ENCODE measurements at regions not wholly inside any gene's neighbourhood (a gene's known extent, or its start where the extent isn't known, plus 50 kb on each side); places are given as distances from the start of the nearest gene placed in this dataset.

- no peak for TF ChIP-seq CTCF (IDR thresholded peaks at IDR 0.05; ENCODE audit: low read length)
- no peak for TF ChIP-seq EZH2 (IDR thresholded peaks at IDR 0.05; ENCODE audit: borderline replicate concordance, low read length)
Observed at GRCh38 chr2:45216118-45216517, 206.9 kb upstream of the SIX2 start.

Measured in OCI-LY1 (cell line).